ENCODE measurements at regions not wholly inside any gene's neighbourhood (a gene's known extent, or its start where the extent isn't known, plus 50 kb on each side); places are given as distances from the start of the nearest gene placed in this dataset.

GRCh38 chr2:192813341-192813740 lies 618.6 kb upstream of the TMEFF2 start:
- ChIA-PET CTCF (no interaction called here), POLR2A (no interaction called here)
- H3K27ac ChIP-seq (ENCODE audit: low read length) = no peak overlapping the region
- no peaks in the 10 kb centered on the region for H3K27me3 Mint-ChIP-seq
- ATAC-seq (replicated peaks in 1 of 4) (no peak), DNase-seq (no peak)
- H3K9me3 Mint-ChIP-seq = peaks cover under 1 to 18% (median 16%) of the 10 kb centered on the region in 3 donors
- H3K27ac Mint-ChIP-seq = no peak overlapping the region
- no peak overlapping the region for H3K4me3 ChIP-seq (ENCODE audit: control insufficient read depth in 1 of 2, extremely low read depth in 1 of 2, low read length in 1 of 2)
- H3K4me1 ChIP-seq (ENCODE audit: control insufficient read depth in 1 of 2, extremely low read depth in 1 of 2, insufficient read depth in 2 of 2, low read length in 2 of 2) = no peaks in the 10 kb centered on the region
- H3K4me1 Mint-ChIP-seq = no peaks in the 10 kb centered on the region
- H3K9me3 ChIP-seq = no peaks in the 10 kb centered on the region
- no peak overlapping the region for H3K4me3 Mint-ChIP-seq
- H3K36me3 ChIP-seq (ENCODE audit: control insufficient read depth in 2 of 2, extremely low read depth in 1 of 2, insufficient read depth in 1 of 2, low read length in 1 of 2) = no peaks in the 10 kb centered on the region
- H3K36me3 Mint-ChIP-seq = no peaks in the 10 kb centered on the region
- H3K27me3 ChIP-seq (replicated peaks in 1 of 2; ENCODE audit: control insufficient read depth in 2 of 2, extremely low read depth in 1 of 2, insufficient read depth in 2 of 2, low read length in 1 of 2) = no peaks in the 10 kb centered on the region

GRCh38 chr2:192809173-192809572 lies 614.4 kb upstream of the TMEFF2 start:
- Mint-ChIP-seq H3K27me3 (no peaks in the 10 kb centered on the region), H3K27ac (no peak overlapping the region), H3K9me3 (peaks cover 9 to 30% (median 19%) of the 10 kb centered on the region in 3 donors), H3K4me1 (no peaks in the 10 kb centered on the region), H3K36me3 (no peaks in the 10 kb centered on the region), H3K4me3 (no peak overlapping the region)
- H3K9me3 ChIP-seq = no peaks in the 10 kb centered on the region
- no peak overlapping the region for H3K4me3 ChIP-seq (ENCODE audit: control insufficient read depth in 1 of 2, extremely low read depth in 1 of 2, low read length in 1 of 2)
- H3K36me3 ChIP-seq (ENCODE audit: control insufficient read depth in 2 of 2, extremely low read depth in 1 of 2, insufficient read depth in 1 of 2, low read length in 1 of 2) = no peaks in the 10 kb centered on the region
- no CpG with 5 or more reads among the region's 2 CpGs for WGBS (ENCODE audit: insufficient coverage)
- POLR2A ChIA-PET = no interaction called here
- no peaks in the 10 kb centered on the region for H3K4me1 ChIP-seq (ENCODE audit: control insufficient read depth in 1 of 2, extremely low read depth in 1 of 2, insufficient read depth in 2 of 2, low read length in 2 of 2)
- no peak overlapping the region for H3K27ac ChIP-seq (ENCODE audit: low read length)
- CTCF ChIA-PET = interaction anchor here in 1 of 2 donors (0.5 kb wide), 1 partner anchor 11 kb away, joined by 6 read pairs; no protein-coding TSS in a partner anchor
- H3K27me3 ChIP-seq (replicated peaks in 1 of 2; ENCODE audit: control insufficient read depth in 2 of 2, extremely low read depth in 1 of 2, insufficient read depth in 2 of 2, low read length in 1 of 2) = no peaks in the 10 kb centered on the region
- ATAC-seq (replicated peaks in 1 of 4) (no peak), DNase-seq (no peak)

GRCh38 chr2:192783643-192784042 lies 588.9 kb upstream of the TMEFF2 start:
- DNase-seq = no peak
- Histone ChIP-seq H3K4me1 (ENCODE audit: control insufficient read depth in 1 of 2, extremely low read depth in 1 of 2, insufficient read depth in 2 of 2, low read length in 2 of 2) (no peaks in the 10 kb centered on the region), H3K27me3 (replicated peaks in 1 of 2; ENCODE audit: control insufficient read depth in 2 of 2, extremely low read depth in 1 of 2, insufficient read depth in 2 of 2, low read length in 1 of 2) (no peaks in the 10 kb centered on the region), H3K9me3 (no peaks in the 10 kb centered on the region), H3K36me3 (ENCODE audit: control insufficient read depth in 2 of 2, extremely low read depth in 1 of 2, insufficient read depth in 1 of 2, low read length in 1 of 2) (no peaks in the 10 kb centered on the region), H3K4me3 (ENCODE audit: control insufficient read depth in 1 of 2, extremely low read depth in 1 of 2, low read length in 1 of 2) (no peak overlapping the region), H3K27ac (ENCODE audit: low read length) (no peak overlapping the region)
- no peak overlapping the region for H3K27ac Mint-ChIP-seq
- ChIA-PET CTCF (no interaction called here), POLR2A (no interaction called here)
- no peaks in the 10 kb centered on the region for H3K4me1 Mint-ChIP-seq
- WGBS (ENCODE audit: insufficient coverage) = no CpG with 5 or more reads among the region's 3 CpGs
- ATAC-seq (replicated peaks in 1 of 4) = no peak
- H3K4me3 Mint-ChIP-seq = no peak overlapping the region
- H3K27me3 Mint-ChIP-seq = no peaks in the 10 kb centered on the region
- H3K9me3 Mint-ChIP-seq = peaks cover 0 to 10% (median 0%) of the 10 kb centered on the region in 3 donors
- H3K36me3 Mint-ChIP-seq = no peaks in the 10 kb centered on the region

- POLR2A ChIA-PET = no interaction called here
- Histone ChIP-seq H3K36me3 (ENCODE audit: control insufficient read depth in 2 of 2, extremely low read depth in 1 of 2, insufficient read depth in 1 of 2, low read length in 1 of 2) (no peaks in the 10 kb centered on the region), H3K9me3 (no peaks in the 10 kb centered on the region), H3K4me1 (ENCODE audit: control insufficient read depth in 1 of 2, extremely low read depth in 1 of 2, insufficient read depth in 2 of 2, low read length in 2 of 2) (no peaks in the 10 kb centered on the region), H3K27me3 (replicated peaks in 1 of 2; ENCODE audit: control insufficient read depth in 2 of 2, extremely low read depth in 1 of 2, insufficient read depth in 2 of 2, low read length in 1 of 2) (no peaks in the 10 kb centered on the region), H3K4me3 (ENCODE audit: control insufficient read depth in 1 of 2, extremely low read depth in 1 of 2, low read length in 1 of 2) (no peak overlapping the region), H3K27ac (ENCODE audit: low read length) (no peak overlapping the region)
- Mint-ChIP-seq H3K9me3 (peaks cover 0 to 4% (median 0%) of the 10 kb centered on the region in 3 donors), H3K27me3 (no peaks in the 10 kb centered on the region), H3K4me3 (no peak overlapping the region), H3K36me3 (no peaks in the 10 kb centered on the region), H3K4me1 (no peaks in the 10 kb centered on the region), H3K27ac (no peak overlapping the region)
- 100% methylated on average over 1 of the region's 6 CpGs for WGBS (ENCODE audit: insufficient coverage)
- no peak for ATAC-seq (replicated peaks in 1 of 4)
- no peak for DNase-seq
- CTCF ChIA-PET = no interaction called here
Observed at GRCh38 chr2:192775459-192776262, 580.9 kb upstream of the TMEFF2 start.

GRCh38 chr2:192775011-192775410 lies 580.3 kb upstream of the TMEFF2 start:
- H3K27me3 Mint-ChIP-seq = no peaks in the 10 kb centered on the region
- no peaks in the 10 kb centered on the region for H3K9me3 ChIP-seq
- H3K4me3 Mint-ChIP-seq = no peak overlapping the region
- H3K27ac ChIP-seq (ENCODE audit: low read length) = no peak overlapping the region
- H3K36me3 Mint-ChIP-seq = no peaks in the 10 kb centered on the region
- DNase-seq (no peak), ATAC-seq (replicated peaks in 1 of 4) (no peak)
- no peak overlapping the region for H3K4me3 ChIP-seq (ENCODE audit: control insufficient read depth in 1 of 2, extremely low read depth in 1 of 2, low read length in 1 of 2)
- no peaks in the 10 kb centered on the region for H3K27me3 ChIP-seq (replicated peaks in 1 of 2; ENCODE audit: control insufficient read depth in 2 of 2, extremely low read depth in 1 of 2, insufficient read depth in 2 of 2, low read length in 1 of 2)
- no peaks in the 10 kb centered on the region for H3K4me1 Mint-ChIP-seq
- no peaks in the 10 kb centered on the region for H3K36me3 ChIP-seq (ENCODE audit: control insufficient read depth in 2 of 2, extremely low read depth in 1 of 2, insufficient read depth in 1 of 2, low read length in 1 of 2)
- no peaks in the 10 kb centered on the region for H3K4me1 ChIP-seq (ENCODE audit: control insufficient read depth in 1 of 2, extremely low read depth in 1 of 2, insufficient read depth in 2 of 2, low read length in 2 of 2)
- H3K27ac Mint-ChIP-seq = no peak overlapping the region
- ChIA-PET CTCF (no interaction called here), POLR2A (no interaction called here)
- WGBS (ENCODE audit: insufficient coverage) = no CpG with 5 or more reads among the region's 4 CpGs
- H3K9me3 Mint-ChIP-seq = peaks cover 0 to 4% (median 0%) of the 10 kb centered on the region in 3 donors

GRCh38 chr2:192773044-192773443 lies 578.3 kb upstream of the TMEFF2 start:
- WGBS (ENCODE audit: insufficient coverage) = 80% methylated on average over 1 of the region's 2 CpGs
- Histone ChIP-seq H3K36me3 (ENCODE audit: control insufficient read depth in 2 of 2, extremely low read depth in 1 of 2, insufficient read depth in 1 of 2, low read length in 1 of 2) (no peaks in the 10 kb centered on the region), H3K27ac (ENCODE audit: low read length) (no peak overlapping the region), H3K4me3 (ENCODE audit: control insufficient read depth in 1 of 2, extremely low read depth in 1 of 2, low read length in 1 of 2) (no peak overlapping the region), H3K9me3 (no peaks in the 10 kb centered on the region), H3K27me3 (replicated peaks in 1 of 2; ENCODE audit: control insufficient read depth in 2 of 2, extremely low read depth in 1 of 2, insufficient read depth in 2 of 2, low read length in 1 of 2) (no peaks in the 10 kb centered on the region), H3K4me1 (ENCODE audit: control insufficient read depth in 1 of 2, extremely low read depth in 1 of 2, insufficient read depth in 2 of 2, low read length in 2 of 2) (no peaks in the 10 kb centered on the region)
- DNase-seq (no peak), ATAC-seq (replicated peaks in 1 of 4) (no peak)
- no peak overlapping the region for H3K4me3 Mint-ChIP-seq
- peaks cover 0 to 4% (median 0%) of the 10 kb centered on the region in 3 donors for H3K9me3 Mint-ChIP-seq
- no peak overlapping the region for H3K27ac Mint-ChIP-seq
- ChIA-PET POLR2A (no interaction called here), CTCF (no interaction called here)
- H3K36me3 Mint-ChIP-seq = no peaks in the 10 kb centered on the region
- no peaks in the 10 kb centered on the region for H3K27me3 Mint-ChIP-seq
- H3K4me1 Mint-ChIP-seq = no peaks in the 10 kb centered on the region

Measured in T-cell (primary cell).